ENCODE measurements at regions not wholly inside any gene's neighbourhood (a gene's known extent, or its start where the extent isn't known, plus 50 kb on each side); places are given as distances from the start of the nearest gene placed in this dataset.

DNA sequence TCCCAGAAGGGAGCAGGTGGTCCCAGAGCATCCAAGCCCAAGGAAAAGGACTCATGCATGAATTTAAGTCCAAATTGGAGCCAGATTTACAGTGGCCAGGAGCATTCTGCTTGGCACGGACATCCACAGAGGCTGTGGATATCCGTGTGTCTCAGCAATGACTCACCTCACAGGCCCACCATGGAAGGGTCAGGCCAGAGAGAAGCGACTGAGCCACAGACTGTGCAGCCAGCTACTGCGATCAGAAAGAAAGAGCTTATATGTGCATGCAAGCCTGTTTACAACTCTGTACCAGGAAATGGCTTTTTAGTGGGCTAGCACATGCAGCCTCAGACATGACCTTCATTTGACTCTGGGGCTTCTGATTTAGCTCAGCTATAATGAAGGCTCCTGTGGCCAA is 231.0 kb downstream of the C16orf95 start:
- DNase-seq (ENCODE audit: low spot score, unreplicated experiment) = no peak
- Mint-ChIP-seq H3K27me3 (no peaks in the 10 kb centered on the region), H3K27ac (no peak overlapping the region), H3K9me3 (ENCODE audit: low read depth) (peaks cover 15% of the 10 kb centered on the region), H3K4me1 (ENCODE audit: low read depth) (no peaks in the 10 kb centered on the region), H3K4me3 (ENCODE audit: low read depth) (no peak overlapping the region), H3K36me3 (ENCODE audit: insufficient read depth) (peaks cover 1% of the 10 kb centered on the region)
- TF ChIP-seq, protein P1, sequence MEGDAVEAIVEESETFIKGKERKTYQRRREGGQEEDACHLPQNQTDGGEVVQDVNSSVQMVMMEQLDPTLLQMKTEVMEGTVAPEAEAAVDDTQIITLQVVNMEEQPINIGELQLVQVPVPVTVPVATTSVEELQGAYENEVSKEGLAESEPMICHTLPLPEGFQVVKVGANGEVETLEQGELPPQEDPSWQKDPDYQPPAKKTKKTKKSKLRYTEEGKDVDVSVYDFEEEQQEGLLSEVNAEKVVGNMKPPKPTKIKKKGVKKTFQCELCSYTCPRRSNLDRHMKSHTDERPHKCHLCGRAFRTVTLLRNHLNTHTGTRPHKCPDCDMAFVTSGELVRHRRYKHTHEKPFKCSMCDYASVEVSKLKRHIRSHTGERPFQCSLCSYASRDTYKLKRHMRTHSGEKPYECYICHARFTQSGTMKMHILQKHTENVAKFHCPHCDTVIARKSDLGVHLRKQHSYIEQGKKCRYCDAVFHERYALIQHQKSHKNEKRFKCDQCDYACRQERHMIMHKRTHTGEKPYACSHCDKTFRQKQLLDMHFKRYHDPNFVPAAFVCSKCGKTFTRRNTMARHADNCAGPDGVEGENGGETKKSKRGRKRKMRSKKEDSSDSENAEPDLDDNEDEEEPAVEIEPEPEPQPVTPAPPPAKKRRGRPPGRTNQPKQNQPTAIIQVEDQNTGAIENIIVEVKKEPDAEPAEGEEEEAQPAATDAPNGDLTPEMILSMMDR (IDR thresholded peaks at IDR 0.05; ENCODE audit: unreplicated experiment) = no peak

DNA sequence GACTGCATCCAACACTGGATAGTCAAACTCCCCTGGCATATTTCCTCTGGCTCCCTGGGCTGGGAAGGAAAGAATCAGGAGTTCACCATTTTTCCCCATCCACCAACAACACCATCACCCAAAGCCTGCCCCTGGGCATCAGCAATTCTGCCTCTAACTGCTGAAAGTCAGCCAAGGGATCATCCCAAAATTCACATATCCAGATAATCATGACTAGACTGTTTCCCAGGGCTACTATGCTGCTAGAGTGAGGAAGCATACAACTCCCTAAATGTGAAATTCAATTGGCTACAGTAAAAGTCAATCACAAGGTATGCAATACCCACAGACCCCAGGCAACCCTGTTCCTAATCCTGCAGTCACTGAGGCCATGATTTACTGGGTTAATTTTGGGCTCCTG is 230.6 kb downstream of the C16orf95 start:
- Mint-ChIP-seq H3K9me3 (ENCODE audit: low read depth) (peaks cover 12% of the 10 kb centered on the region), H3K4me1 (ENCODE audit: low read depth) (no peaks in the 10 kb centered on the region), H3K27ac (no peak overlapping the region), H3K36me3 (ENCODE audit: insufficient read depth) (peaks cover 1% of the 10 kb centered on the region), H3K4me3 (ENCODE audit: low read depth) (no peak overlapping the region), H3K27me3 (no peaks in the 10 kb centered on the region)
- TF ChIP-seq, protein P1 (IDR thresholded peaks at IDR 0.05; ENCODE audit: unreplicated experiment) = no peak
- no peak for DNase-seq (ENCODE audit: low spot score, unreplicated experiment)

DNA sequence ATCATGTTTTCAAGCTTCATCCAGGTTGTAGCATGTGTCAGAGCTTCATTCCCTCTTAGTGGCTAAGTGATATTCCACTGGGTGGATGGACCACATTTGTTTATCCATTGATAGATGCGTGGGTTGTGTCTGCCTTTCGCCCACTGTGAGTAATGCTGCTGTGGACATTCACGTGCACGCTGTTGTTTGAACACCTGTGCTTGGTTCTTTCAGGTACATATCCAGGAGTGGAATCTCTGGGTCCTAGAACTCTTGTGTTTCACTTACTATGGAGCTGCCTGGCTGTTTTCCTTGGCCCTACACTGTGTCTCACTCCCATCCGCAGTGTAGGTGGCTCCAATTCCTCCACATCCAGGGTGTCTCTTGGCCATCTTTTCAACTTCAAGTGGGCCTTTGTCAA is 224.2 kb downstream of the C16orf95 start:
- TF ChIP-seq, protein P1 (IDR thresholded peaks at IDR 0.05; ENCODE audit: unreplicated experiment) = no peak
- H3K36me3 Mint-ChIP-seq (ENCODE audit: insufficient read depth) = no peaks in the 10 kb centered on the region
- no peak for DNase-seq (ENCODE audit: low spot score, unreplicated experiment)

DNA sequence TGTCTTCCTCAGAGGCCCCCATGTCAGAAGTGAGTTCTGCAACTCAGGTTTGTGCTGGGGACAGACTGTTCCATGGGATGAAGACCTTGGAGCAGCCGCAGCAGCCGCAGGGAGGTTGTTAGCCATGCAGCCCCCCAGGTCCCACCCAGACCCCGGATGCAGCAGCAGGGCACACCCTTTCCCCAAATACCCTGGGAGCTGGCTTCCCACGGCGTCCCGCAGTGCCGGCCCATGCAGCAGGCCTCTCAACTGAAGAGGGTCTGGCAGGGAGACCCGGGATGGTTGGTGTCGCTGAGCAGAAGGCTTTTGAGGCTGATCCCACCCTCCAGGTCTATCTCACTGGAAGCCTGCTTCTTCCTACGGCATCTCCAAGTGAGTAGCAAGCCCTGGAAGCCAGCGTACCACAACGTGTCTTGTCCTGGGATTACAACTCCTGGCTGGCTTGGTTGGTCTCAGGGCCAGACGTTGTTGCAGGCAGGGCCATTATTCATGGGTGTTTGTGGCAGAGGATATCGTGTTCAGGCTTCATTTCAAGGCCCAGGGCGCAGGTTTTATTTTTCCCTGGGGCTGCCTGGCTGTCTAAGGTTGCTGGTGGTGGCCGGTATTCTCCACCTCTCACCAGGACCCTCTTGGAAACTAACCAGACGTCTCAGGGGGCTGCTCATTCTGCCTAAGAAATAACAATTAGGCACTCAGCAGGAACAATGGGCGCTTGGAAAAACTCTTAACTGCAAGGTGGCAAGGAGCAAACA is 223.2 kb downstream of the C16orf95 start:
- DNase-seq (ENCODE audit: low spot score, unreplicated experiment) = no peak

More for the DNA sequence above, 224.2 kb downstream of the C16orf95 start:
- H3K27me3 Mint-ChIP-seq = peaks cover 21% of the 10 kb centered on the region
- H3K4me3 Mint-ChIP-seq (ENCODE audit: low read depth) = no peak overlapping the region
- no peaks in the 10 kb centered on the region for H3K9me3 Mint-ChIP-seq (ENCODE audit: low read depth)
- H3K27ac Mint-ChIP-seq = no peak overlapping the region
- peaks cover 3% of the 10 kb centered on the region for H3K4me1 Mint-ChIP-seq (ENCODE audit: low read depth)

DNA sequence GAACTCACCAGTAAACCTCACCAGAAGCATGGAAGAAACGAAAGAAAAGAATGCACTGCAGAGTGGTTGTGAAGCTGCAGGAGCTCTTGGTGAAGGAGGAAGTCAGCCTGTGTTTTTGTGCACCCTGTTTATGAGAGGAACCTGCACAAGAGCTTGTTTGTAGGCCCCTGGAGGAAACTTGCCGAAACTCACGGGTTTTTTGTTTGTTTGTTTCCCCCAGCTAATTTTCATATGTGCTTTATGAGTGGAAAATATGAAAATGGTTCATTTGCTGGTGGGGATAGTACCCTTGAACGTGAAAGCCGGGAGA is 222.7 kb downstream of the C16orf95 start:
- H3K36me3 Mint-ChIP-seq (ENCODE audit: insufficient read depth) = no peaks in the 10 kb centered on the region
- H3K9me3 Mint-ChIP-seq (ENCODE audit: low read depth) = no peaks in the 10 kb centered on the region
- peaks cover 7% of the 10 kb centered on the region for H3K4me1 Mint-ChIP-seq (ENCODE audit: low read depth)
- no peak overlapping the region for H3K4me3 Mint-ChIP-seq (ENCODE audit: low read depth)
- no peak overlapping the region for H3K27ac Mint-ChIP-seq
- TF ChIP-seq, protein P1 (IDR thresholded peaks at IDR 0.05; ENCODE audit: unreplicated experiment) = no peak
- DNase-seq (ENCODE audit: low spot score, unreplicated experiment) = no peak
- H3K27me3 Mint-ChIP-seq = peaks cover 21% of the 10 kb centered on the region

More for the DNA sequence above, 223.2 kb downstream of the C16orf95 start:
- Mint-ChIP-seq H3K27me3 (peaks cover 21% of the 10 kb centered on the region), H3K4me1 (ENCODE audit: low read depth) (peaks cover 5% of the 10 kb centered on the region), H3K4me3 (ENCODE audit: low read depth) (no peak overlapping the region), H3K27ac (no peak overlapping the region), H3K9me3 (ENCODE audit: low read depth) (no peaks in the 10 kb centered on the region), H3K36me3 (ENCODE audit: insufficient read depth) (no peaks in the 10 kb centered on the region)
- TF ChIP-seq, protein P1 (IDR thresholded peaks at IDR 0.05; ENCODE audit: unreplicated experiment) = no peak
